ENCODE measurements at regions not wholly inside any gene's neighbourhood (a gene's known extent, or its start where the extent isn't known, plus 50 kb on each side); places are given as distances from the start of the nearest gene placed in this dataset.

DNA sequence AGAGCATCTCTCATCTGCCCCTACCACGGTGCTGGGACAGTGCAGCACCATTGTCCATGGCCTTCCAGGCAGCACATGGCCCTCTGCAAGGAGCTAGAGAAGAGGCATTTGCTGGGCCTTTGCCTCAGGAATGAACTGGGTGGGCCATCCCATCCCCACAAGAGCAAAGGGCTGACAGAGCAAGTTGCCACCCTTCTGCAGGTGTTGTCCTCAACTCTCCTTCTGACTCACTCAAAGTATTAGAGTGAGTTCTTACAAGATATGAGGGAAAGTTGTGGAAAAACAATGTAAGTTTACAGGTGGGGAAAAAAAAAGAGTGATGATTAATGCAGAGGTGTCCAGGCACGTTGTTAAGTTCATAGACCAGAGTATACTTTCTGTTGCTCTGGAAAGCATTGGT, 261.2 kb downstream of the SKIDA1 start:
- TF ChIP-seq CTCF (IDR thresholded peaks at IDR 0.05; ENCODE audit: low read depth, low read length) = no peak
- no peak for TF ChIP-seq EZH2phosphoT487 (IDR thresholded peaks at IDR 0.05; ENCODE audit: low read depth)

All from OCI-LY3 (cell line).